Keratinocyte (primary cell): ENCODE measurements at regions not wholly inside any gene's neighbourhood (a gene's known extent, or its start where the extent isn't known, plus 50 kb on each side); places are given as distances from the start of the nearest gene placed in this dataset.

Source experiments
- DNase-seq: peaks from one replicate; pipeline ENCODE4 v3.0.0-alpha.2; 2011; ENCODE audit warnings: low read depth, missing footprints, low spot score
- FAIRE-seq: peaks from 2 replicates; lab custom pipeline; 2011; peaks lifted over from hg19 to GRCh38; lab: Jason Lieb, UNC
- H2AFZ ChIP-seq: 2 replicates; pipeline ENCODE4 v1.6.0; 2012; ENCODE audit warnings: low read length, control low read depth, inconsistent platforms; ENCODE audit not compliant: control insufficient read depth
- H3K27ac ChIP-seq: 2 replicates; pipeline ENCODE4 v1.5.1; 2011; ENCODE audit warnings: low read length; ENCODE audit not compliant: control insufficient read depth, insufficient read depth
- H3K27me3 ChIP-seq: 3 replicates; pipeline ENCODE4 v1.6.0; 2011; ENCODE audit warnings: low read length; ENCODE audit not compliant: control insufficient read depth, insufficient read depth; ENCODE audit errors: extremely low read depth
- H3K36me3 ChIP-seq, 2 experiments: 2 replicates in 1 of 2; 3 replicates in 1 of 2; pipeline ENCODE4 v1.5.1; 2011; ENCODE audit warnings: low read length in 2 of 2, mild to moderate bottlenecking in 1 of 2; ENCODE audit not compliant: control insufficient read depth in 2 of 2, insufficient read depth in 2 of 2; ENCODE audit errors: extremely low read depth in 1 of 2
- H3K4me1 ChIP-seq: 3 replicates; pipeline ENCODE4 v1.5.1; 2011; ENCODE audit warnings: low read length; ENCODE audit not compliant: control insufficient read depth, insufficient read depth; ENCODE audit errors: extremely low read depth
- H3K4me2 ChIP-seq: 3 replicates; pipeline ENCODE4 v1.6.0; 2011; ENCODE audit warnings: low read depth, low read length; ENCODE audit not compliant: control insufficient read depth, insufficient read depth; ENCODE audit errors: extremely low read depth
- H3K4me3 ChIP-seq, 3 experiments: fragments of 200-600 bp in 1 of 3; sonication (generic) in 1 of 3; 2 replicates in 2 of 3; 3 replicates in 1 of 3; pipeline ENCODE4 v1.5.1; 2011 to 2016; ENCODE audit warnings: low read length in 3 of 3, mild to moderate bottlenecking in 3 of 3, control low read depth in 2 of 3, inconsistent platforms in 1 of 3, low read depth in 1 of 3, mixed read lengths in 1 of 3, mixed run types in 1 of 3, moderate library complexity in 1 of 3; ENCODE audit not compliant: control insufficient read depth in 2 of 3, insufficient read depth in 2 of 3; ENCODE audit errors: extremely low read depth in 1 of 3
- H3K79me2 ChIP-seq: 2 replicates; pipeline ENCODE4 v1.6.0; 2012; ENCODE audit warnings: low read length; ENCODE audit not compliant: control insufficient read depth, insufficient read depth
- H3K9ac ChIP-seq: 3 replicates; pipeline ENCODE4 v1.6.0; 2011; ENCODE audit warnings: low read length; ENCODE audit not compliant: control insufficient read depth, insufficient read depth; ENCODE audit errors: extremely low read depth
- H3K9me1 ChIP-seq: 3 replicates; pipeline ENCODE4 v1.6.0; 2011; ENCODE audit warnings: low read length; ENCODE audit not compliant: control insufficient read depth, insufficient read depth; ENCODE audit errors: extremely low read depth
- H3K9me3 ChIP-seq: 2 replicates; pipeline ENCODE4 v1.5.1; 2012; ENCODE audit warnings: low read depth, low read length; ENCODE audit not compliant: control insufficient read depth
- H4K20me1 ChIP-seq: 3 replicates; pipeline ENCODE4 v1.6.0; 2011; ENCODE audit warnings: low read length; ENCODE audit not compliant: control insufficient read depth, insufficient read depth; ENCODE audit errors: extremely low read depth
- EZH2 ChIP-seq: IDR thresholded peaks from one replicate; pipeline ENCODE4 v1.6.1; 2012; ENCODE audit warnings: inconsistent platforms, mild to moderate bottlenecking, low read length, moderate library complexity
- dilution Hi-C: fragments of 300-500 bp; cut with MboI; formaldehyde crosslinking; loops from one replicate; pipeline ENCODE4 v1.7.0; 2020; ENCODE audit warnings: low sequenced_read_pairs; ENCODE audit not compliant: extremely low pct_ligation_motif_present
- TF ChIP-seq, protein P1 (sequence below), 3 experiments: IDR thresholded peaks in 1 of 3; conservative IDR thresholded peaks in 1 of 3; optimal IDR thresholded peaks in 1 of 3; 2 replicates in 2 of 3; 3 replicates in 1 of 3; pipeline versions ENCODE3 to v1.5.1; 2011; ENCODE audit warnings: low read length in 3 of 3, mild to moderate bottlenecking in 3 of 3, moderate library complexity in 2 of 3, control low read depth in 1 of 3, inconsistent platforms in 1 of 3; ENCODE audit not compliant: insufficient read depth in 2 of 3; ENCODE audit errors: extremely low read depth in 1 of 3

DNA sequence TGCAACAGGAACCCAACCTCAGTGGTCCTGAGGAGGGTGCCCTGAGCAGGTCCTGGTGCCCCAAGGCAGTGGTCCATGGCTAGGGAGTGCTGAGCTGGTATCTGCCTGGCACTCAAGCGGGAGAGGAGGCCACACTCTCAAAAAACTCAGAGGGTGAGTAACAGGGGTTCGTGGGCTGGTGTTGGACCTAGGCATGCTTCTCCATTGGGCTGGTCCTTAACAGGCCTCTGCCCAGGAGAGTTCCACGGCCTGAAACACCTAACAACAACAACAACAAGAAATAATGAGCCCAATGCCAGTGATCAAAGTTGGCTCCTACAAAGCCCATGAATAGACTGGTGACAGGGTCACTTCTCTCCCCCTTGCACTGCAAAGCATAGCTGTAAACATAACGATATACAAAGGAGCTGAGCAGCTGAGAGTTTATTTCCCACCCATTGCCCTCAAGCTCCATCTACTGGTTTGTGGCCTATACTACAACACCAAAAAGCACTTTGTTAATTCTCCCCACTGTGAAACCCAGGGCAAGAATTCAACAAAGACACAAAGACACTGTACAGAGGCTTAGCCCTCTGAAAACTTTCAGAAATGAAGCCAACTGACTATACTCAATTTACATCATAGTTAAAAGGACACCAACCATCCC is 736.1 kb upstream of the ADGRL3 start:
- no peak overlapping the region for H2AFZ ChIP-seq
- H3K27ac ChIP-seq, result no peak overlapping the region
- H3K27me3 ChIP-seq, result no peaks in the 10 kb centered on the region
- H3K4me3 ChIP-seq, result no peak overlapping the region
- H3K9me3 ChIP-seq, result no peaks in the 10 kb centered on the region
- TF ChIP-seq EZH2, result no peak
- TF ChIP-seq, protein P1, sequence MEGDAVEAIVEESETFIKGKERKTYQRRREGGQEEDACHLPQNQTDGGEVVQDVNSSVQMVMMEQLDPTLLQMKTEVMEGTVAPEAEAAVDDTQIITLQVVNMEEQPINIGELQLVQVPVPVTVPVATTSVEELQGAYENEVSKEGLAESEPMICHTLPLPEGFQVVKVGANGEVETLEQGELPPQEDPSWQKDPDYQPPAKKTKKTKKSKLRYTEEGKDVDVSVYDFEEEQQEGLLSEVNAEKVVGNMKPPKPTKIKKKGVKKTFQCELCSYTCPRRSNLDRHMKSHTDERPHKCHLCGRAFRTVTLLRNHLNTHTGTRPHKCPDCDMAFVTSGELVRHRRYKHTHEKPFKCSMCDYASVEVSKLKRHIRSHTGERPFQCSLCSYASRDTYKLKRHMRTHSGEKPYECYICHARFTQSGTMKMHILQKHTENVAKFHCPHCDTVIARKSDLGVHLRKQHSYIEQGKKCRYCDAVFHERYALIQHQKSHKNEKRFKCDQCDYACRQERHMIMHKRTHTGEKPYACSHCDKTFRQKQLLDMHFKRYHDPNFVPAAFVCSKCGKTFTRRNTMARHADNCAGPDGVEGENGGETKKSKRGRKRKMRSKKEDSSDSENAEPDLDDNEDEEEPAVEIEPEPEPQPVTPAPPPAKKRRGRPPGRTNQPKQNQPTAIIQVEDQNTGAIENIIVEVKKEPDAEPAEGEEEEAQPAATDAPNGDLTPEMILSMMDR (optimal IDR thresholded peaks at IDR 0.05 in 1 of 3, IDR thresholded peaks at IDR 0.05 in 1 of 3, conservative IDR thresholded peaks at IDR 0.05 in 1 of 3; ENCODE audit: extremely low read depth in 1 of 3, insufficient read depth in 2 of 3, low read length in 3 of 3), result peak; percentile 42 to 74 (median 58)
- H3K36me3 ChIP-seq, result no peaks in the 10 kb centered on the region
- H3K9me1 ChIP-seq, result no peaks in the 10 kb centered on the region
- no peaks in the 10 kb centered on the region for H4K20me1 ChIP-seq
- no peak overlapping the region for H3K9ac ChIP-seq
- no peak overlapping the region for H3K4me2 ChIP-seq
- no peaks in the 10 kb centered on the region for H3K79me2 ChIP-seq
- no peaks in the 10 kb centered on the region for H3K4me1 ChIP-seq
- dilution Hi-C loops, result no loop called here
- peak; percentile 63 for FAIRE-seq
- no peak for DNase-seq

DNA sequence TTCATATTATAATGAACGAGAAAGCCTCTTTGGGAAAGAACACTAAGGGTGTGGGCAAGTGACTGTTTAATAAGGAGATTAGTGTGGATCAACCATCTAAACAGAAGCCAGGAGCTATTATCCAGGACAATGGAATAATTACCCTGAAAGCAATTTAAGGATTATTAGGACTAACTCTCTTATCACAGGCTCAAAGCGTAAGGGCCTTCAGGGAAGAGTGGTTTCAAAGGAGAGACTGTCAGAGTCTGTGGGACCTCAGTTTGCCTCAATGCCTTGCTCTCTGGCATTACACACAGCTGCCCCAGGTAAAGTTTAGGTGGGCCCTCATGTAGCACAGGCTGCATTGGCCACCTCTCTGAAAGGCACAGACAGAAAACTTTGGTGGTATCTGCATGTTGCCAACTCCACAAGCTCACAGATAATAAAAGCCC is 717.2 kb upstream of the ADGRL3 start:
- dilution Hi-C loops, result no loop called here
- Histone ChIP-seq H3K36me3 (no peaks in the 10 kb centered on the region), H3K9me1 (no peaks in the 10 kb centered on the region)

More for the DNA sequence above, 717.2 kb upstream of the ADGRL3 start:
- DNase-seq (no peak), FAIRE-seq (no peak)
- H3K4me1 ChIP-seq, result peaks cover 2% of the 10 kb centered on the region
- H4K20me1 ChIP-seq, result no peaks in the 10 kb centered on the region
- no peak overlapping the region for H3K27ac ChIP-seq
- no peak overlapping the region for H3K4me2 ChIP-seq
- H3K9me3 ChIP-seq, result no peaks in the 10 kb centered on the region
- no peak overlapping the region for H3K4me3 ChIP-seq
- no peak overlapping the region for H3K9ac ChIP-seq
- H3K27me3 ChIP-seq, result no peaks in the 10 kb centered on the region
- TF ChIP-seq, protein P1 (optimal IDR thresholded peaks at IDR 0.05 in 1 of 3, IDR thresholded peaks at IDR 0.05 in 1 of 3, conservative IDR thresholded peaks at IDR 0.05 in 1 of 3; ENCODE audit: extremely low read depth in 1 of 3, insufficient read depth in 2 of 3, low read length in 3 of 3), result no peak
- TF ChIP-seq EZH2, result no peak
- no peaks in the 10 kb centered on the region for H3K79me2 ChIP-seq
- no peak overlapping the region for H2AFZ ChIP-seq
